ENCODE measurements at regions not wholly inside any gene's neighbourhood (a gene's known extent, or its start where the extent isn't known, plus 50 kb on each side); places are given as distances from the start of the nearest gene placed in this dataset.

GRCh38 chr2:104028061-104028460, 825.9 kb upstream of the POU3F3 start:
- no peaks in the 10 kb centered on the region for H4K20me1 ChIP-seq (ENCODE audit: insufficient read depth)
- DNase-seq: no peak
- no peaks in the 10 kb centered on the region for H3K4me1 ChIP-seq (ENCODE audit: insufficient read depth)
- no peaks in the 10 kb centered on the region for H3K27me3 ChIP-seq (replicated peaks; ENCODE audit: insufficient read depth)
- 22 to 25% methylated on average over 4 of the region's 4 CpGs for WGBS, 2 experiments (ENCODE audit: low coverage in 1 of 2, low lambda C conversion rate in 2 of 2, missing lambda C conversion rate in 2 of 2)
- no peaks in the 10 kb centered on the region for H3K9me3 ChIP-seq (ENCODE audit: low read depth)
- no peak overlapping the region for H3K4me2 ChIP-seq (ENCODE audit: unreplicated experiment)
- in situ Hi-C loops (cut with MboI): no loop called here
- H3K9me2 ChIP-seq (ENCODE audit: insufficient read depth): no peaks in the 10 kb centered on the region
- no peaks in the 10 kb centered on the region for H3K79me2 ChIP-seq (ENCODE audit: insufficient read depth)
- H3F3A ChIP-seq (ENCODE audit: insufficient read depth): no peaks in the 10 kb centered on the region
- H3K36me3 ChIP-seq (ENCODE audit: low read depth): no peaks in the 10 kb centered on the region
- H2AFZ ChIP-seq: no peak overlapping the region
- H3K9ac ChIP-seq: no peak overlapping the region
- no peak overlapping the region for H3K27ac ChIP-seq
- TF ChIP-seq EZH2phosphoT487 (IDR thresholded peaks at IDR 0.05; ENCODE audit: insufficient read depth, low read depth): no peak
- TF ChIP-seq EZH2 (IDR thresholded peaks at IDR 0.05; ENCODE audit: insufficient read depth, poor library complexity, severe bottlenecking): no peak
- H3K4me3 ChIP-seq: no peak overlapping the region

GRCh38 chr2:104033399-104033798, 820.5 kb upstream of the POU3F3 start:
- peak; percentile 2 for DNase-seq
- H3K4me2 ChIP-seq (ENCODE audit: unreplicated experiment): no peak overlapping the region
- WGBS, 2 experiments (ENCODE audit: low coverage in 1 of 2, low lambda C conversion rate in 2 of 2, missing lambda C conversion rate in 2 of 2): 16 to 20% methylated on average over 3 of the region's 3 CpGs
- H3K79me2 ChIP-seq (ENCODE audit: insufficient read depth): no peaks in the 10 kb centered on the region
- TF ChIP-seq EZH2phosphoT487 (IDR thresholded peaks at IDR 0.05; ENCODE audit: insufficient read depth, low read depth): no peak
- no peak for TF ChIP-seq EZH2 (IDR thresholded peaks at IDR 0.05; ENCODE audit: insufficient read depth, poor library complexity, severe bottlenecking)
- no peaks in the 10 kb centered on the region for H4K20me1 ChIP-seq (ENCODE audit: insufficient read depth)
- no peaks in the 10 kb centered on the region for H3K4me1 ChIP-seq (ENCODE audit: insufficient read depth)
- no peak overlapping the region for H2AFZ ChIP-seq
- in situ Hi-C loops (cut with MboI): no loop called here
- no peaks in the 10 kb centered on the region for H3K36me3 ChIP-seq (ENCODE audit: low read depth)
- no peaks in the 10 kb centered on the region for H3K9me3 ChIP-seq (ENCODE audit: low read depth)
- no peaks in the 10 kb centered on the region for H3K9me2 ChIP-seq (ENCODE audit: insufficient read depth)
- no peak overlapping the region for H3K27ac ChIP-seq
- H3K4me3 ChIP-seq: no peak overlapping the region
- H3F3A ChIP-seq (ENCODE audit: insufficient read depth): no peaks in the 10 kb centered on the region
- H3K27me3 ChIP-seq (replicated peaks; ENCODE audit: insufficient read depth): no peaks in the 10 kb centered on the region
- no peak overlapping the region for H3K9ac ChIP-seq

- H4K20me1 ChIP-seq (ENCODE audit: insufficient read depth): no peaks in the 10 kb centered on the region
- H3K9ac ChIP-seq: no peak overlapping the region
- WGBS, 2 experiments (ENCODE audit: low coverage in 1 of 2, low lambda C conversion rate in 2 of 2, missing lambda C conversion rate in 2 of 2): 22 to 30% methylated on average over 2 of the region's 2 CpGs
Measured at GRCh38 chr2:104040771-104041170, 813.1 kb upstream of the POU3F3 start.

GRCh38 chr2:104041351-104041750, 812.6 kb upstream of the POU3F3 start:
- in situ Hi-C loops (cut with MboI): no loop called here

More at GRCh38 chr2:104040771-104041170, 813.1 kb upstream of the POU3F3 start:
- H3K9me2 ChIP-seq (ENCODE audit: insufficient read depth): no peaks in the 10 kb centered on the region
- H3F3A ChIP-seq (ENCODE audit: insufficient read depth): no peaks in the 10 kb centered on the region
- H3K27ac ChIP-seq: no peak overlapping the region
- no peaks in the 10 kb centered on the region for H3K4me1 ChIP-seq (ENCODE audit: insufficient read depth)
- no peak overlapping the region for H2AFZ ChIP-seq
- H3K27me3 ChIP-seq (replicated peaks; ENCODE audit: insufficient read depth): no peaks in the 10 kb centered on the region
- TF ChIP-seq EZH2phosphoT487 (IDR thresholded peaks at IDR 0.05; ENCODE audit: insufficient read depth, low read depth): no peak
- TF ChIP-seq EZH2 (IDR thresholded peaks at IDR 0.05; ENCODE audit: insufficient read depth, poor library complexity, severe bottlenecking): no peak
- H3K4me3 ChIP-seq: no peak overlapping the region
- in situ Hi-C loops (cut with MboI): no loop called here
- H3K36me3 ChIP-seq (ENCODE audit: low read depth): no peaks in the 10 kb centered on the region
- no peaks in the 10 kb centered on the region for H3K9me3 ChIP-seq (ENCODE audit: low read depth)
- H3K4me2 ChIP-seq (ENCODE audit: unreplicated experiment): no peak overlapping the region
- no peaks in the 10 kb centered on the region for H3K79me2 ChIP-seq (ENCODE audit: insufficient read depth)
- no peak for DNase-seq

GRCh38 chr2:104043864-104044263, 810.1 kb upstream of the POU3F3 start:
- no peaks in the 10 kb centered on the region for H3K9me2 ChIP-seq (ENCODE audit: insufficient read depth)
- no peak overlapping the region for H3K4me3 ChIP-seq
- no peaks in the 10 kb centered on the region for H3K79me2 ChIP-seq (ENCODE audit: insufficient read depth)
- H3K36me3 ChIP-seq (ENCODE audit: low read depth): no peaks in the 10 kb centered on the region
- H3K4me1 ChIP-seq (ENCODE audit: insufficient read depth): no peaks in the 10 kb centered on the region
- H3K9ac ChIP-seq: no peak overlapping the region
- no peaks in the 10 kb centered on the region for H3F3A ChIP-seq (ENCODE audit: insufficient read depth)
- H3K4me2 ChIP-seq (ENCODE audit: unreplicated experiment): no peak overlapping the region
- no peak for DNase-seq
- no peaks in the 10 kb centered on the region for H4K20me1 ChIP-seq (ENCODE audit: insufficient read depth)
- H3K27me3 ChIP-seq (replicated peaks; ENCODE audit: insufficient read depth): no peaks in the 10 kb centered on the region
- in situ Hi-C loops (cut with MboI): no loop called here
- TF ChIP-seq EZH2phosphoT487 (IDR thresholded peaks at IDR 0.05; ENCODE audit: insufficient read depth, low read depth) (no peak), EZH2 (IDR thresholded peaks at IDR 0.05; ENCODE audit: insufficient read depth, poor library complexity, severe bottlenecking) (no peak)
- no peaks in the 10 kb centered on the region for H3K9me3 ChIP-seq (ENCODE audit: low read depth)
- H3K27ac ChIP-seq: no peak overlapping the region
- no peak overlapping the region for H2AFZ ChIP-seq
- WGBS, 2 experiments (ENCODE audit: low coverage in 1 of 2, low lambda C conversion rate in 2 of 2, missing lambda C conversion rate in 2 of 2): 8 to 11% methylated on average over 8 of the region's 8 CpGs

More at GRCh38 chr2:104041351-104041750, 812.6 kb upstream of the POU3F3 start:
- no peaks in the 10 kb centered on the region for H3K9me2 ChIP-seq (ENCODE audit: insufficient read depth)
- no peak overlapping the region for H3K4me3 ChIP-seq
- H3K79me2 ChIP-seq (ENCODE audit: insufficient read depth): no peaks in the 10 kb centered on the region
- no peaks in the 10 kb centered on the region for H3K9me3 ChIP-seq (ENCODE audit: low read depth)
- no peak overlapping the region for H3K4me2 ChIP-seq (ENCODE audit: unreplicated experiment)
- H3K27me3 ChIP-seq (replicated peaks; ENCODE audit: insufficient read depth): no peaks in the 10 kb centered on the region
- TF ChIP-seq EZH2phosphoT487 (IDR thresholded peaks at IDR 0.05; ENCODE audit: insufficient read depth, low read depth): no peak
- TF ChIP-seq EZH2 (IDR thresholded peaks at IDR 0.05; ENCODE audit: insufficient read depth, poor library complexity, severe bottlenecking): no peak
- no peak overlapping the region for H3K9ac ChIP-seq
- H4K20me1 ChIP-seq (ENCODE audit: insufficient read depth): no peaks in the 10 kb centered on the region
- no peaks in the 10 kb centered on the region for H3F3A ChIP-seq (ENCODE audit: insufficient read depth)
- DNase-seq: no peak
- no peaks in the 10 kb centered on the region for H3K4me1 ChIP-seq (ENCODE audit: insufficient read depth)
- H2AFZ ChIP-seq: no peak overlapping the region
- H3K36me3 ChIP-seq (ENCODE audit: low read depth): no peaks in the 10 kb centered on the region
- H3K27ac ChIP-seq: no peak overlapping the region

Data from GM23248 (cell line).